SK-N-SH treated with all-trans-retinoic acid at 6 μM for 48 hours (cell line): ENCODE measurements at regions not wholly inside any gene's neighbourhood (a gene's known extent, or its start where the extent isn't known, plus 50 kb on each side); places are given as distances from the start of the nearest gene placed in this dataset.

Experiments used
- CSDC2 ChIP-seq: fragments of 250-450 bp; sonication (Bioruptor Pico); IDR thresholded peaks from 2 replicates; pipeline ENCODE4 v1.5.0; 2020; ENCODE audit warnings: mild to moderate bottlenecking, moderate library complexity
- PPARA ChIP-seq: fragments of 250-450 bp; sonication (Bioruptor Pico); IDR thresholded peaks from 2 replicates; pipeline ENCODE4 v1.5.0; 2020; ENCODE audit warnings: mild to moderate bottlenecking, borderline replicate concordance
- ZFP3 ChIP-seq: fragments of 250-450 bp; sonication (Bioruptor Pico); IDR thresholded peaks from 2 replicates; pipeline ENCODE4 v1.5.0; 2020; ENCODE audit warnings: mild to moderate bottlenecking, moderate library complexity
- ZFP30 ChIP-seq: fragments of 450-650 bp; formaldehyde crosslinking; IDR thresholded peaks from 2 replicates; pipeline ENCODE4 v1.5.0; 2022; ENCODE audit warnings: mild to moderate bottlenecking, moderate library complexity

- TF ChIP-seq CSDC2 (no peak), ZFP3 (CRISPR knock-in tag) (no peak), ZFP30 (CRISPR knock-in tag) (no peak), PPARA (CRISPR knock-in tag) (no peak)
Observed at GRCh38 chr2:192327576-192327975, 132.8 kb upstream of the TMEFF2 start.
